Eye (tissue), 1 donor: ENCODE measurements at regions not wholly inside any gene's neighbourhood (a gene's known extent, or its start where the extent isn't known, plus 50 kb on each side); places are given as distances from the start of the nearest gene placed in this dataset.

Source experiments
- DNase-seq: peaks from one replicate; pipeline ENCODE4 v3.0.0-alpha.2; 2015

GRCh38 chr4:155107059-155107458, 101.4 kb upstream of the NPY2R start:
- DNase-seq, result no peak

DNA sequence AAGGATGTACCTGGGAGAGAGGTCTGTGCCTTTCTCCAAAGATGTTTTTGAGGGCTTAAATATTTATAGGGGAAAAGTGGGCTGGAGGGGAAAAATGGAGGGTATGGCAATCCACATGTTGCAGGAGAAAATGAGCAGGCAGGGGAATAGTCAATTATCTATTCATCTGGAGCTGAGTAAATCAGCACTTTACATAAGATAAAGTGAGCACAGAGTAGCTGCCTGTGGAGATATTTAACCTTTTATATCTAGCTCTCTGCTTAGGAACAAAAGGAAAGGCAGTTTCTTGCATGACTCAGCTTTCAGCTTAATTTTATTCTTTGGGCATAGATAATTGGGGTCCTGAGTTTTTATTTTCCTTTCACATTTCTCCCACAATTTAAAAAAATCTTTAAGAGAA, 93.6 kb upstream of the NPY2R start:
- no peak for DNase-seq

DNA sequence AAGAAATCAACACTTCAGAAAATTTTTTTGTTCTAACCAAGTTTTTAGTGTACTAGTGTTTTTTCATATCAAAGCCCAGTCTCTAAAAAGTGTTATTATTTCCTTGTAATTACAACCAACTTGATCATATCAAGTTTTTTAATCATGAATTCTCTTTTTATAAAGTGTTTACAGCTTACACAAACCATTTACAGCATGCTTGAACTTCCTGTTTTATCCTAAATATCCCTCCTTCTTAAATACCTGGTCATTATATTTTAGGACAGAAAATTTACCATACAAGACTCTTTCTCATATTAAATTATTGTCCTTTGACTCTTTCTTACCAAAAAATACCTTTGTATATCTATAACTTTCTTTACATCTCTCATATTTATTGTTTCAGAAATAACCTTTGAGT, 89.4 kb upstream of the NPY2R start:
- no peak for DNase-seq

- DNase-seq, result no peak
Measured at GRCh38 chr4:155120536-155120935, 87.9 kb upstream of the NPY2R start.

DNA sequence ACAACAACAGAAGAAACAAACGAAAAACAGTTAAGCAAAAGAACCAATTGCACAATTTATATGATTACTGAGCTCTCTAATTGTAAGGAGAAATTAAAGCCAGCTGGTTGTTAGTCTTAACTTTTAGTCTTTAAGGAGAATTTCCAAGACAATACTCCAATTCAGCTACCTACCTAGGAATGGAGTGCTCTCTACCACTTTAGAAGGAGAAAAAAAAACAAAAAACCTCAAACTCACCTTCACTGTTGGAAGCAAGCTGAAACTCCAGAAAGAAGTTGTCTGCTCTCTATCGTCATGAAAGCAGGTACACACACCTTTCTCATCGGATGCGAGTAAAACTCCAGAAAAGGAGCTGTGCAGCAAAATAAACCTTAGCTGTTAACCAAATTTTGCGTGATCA, 86.1 kb upstream of the NPY2R start:
- DNase-seq, result no peak

GRCh38 chr4:155134136-155134535, 74.3 kb upstream of the NPY2R start:
- no peak for DNase-seq

GRCh38 chr4:155140889-155141288, 67.5 kb upstream of the NPY2R start:
- no peak for DNase-seq

DNA sequence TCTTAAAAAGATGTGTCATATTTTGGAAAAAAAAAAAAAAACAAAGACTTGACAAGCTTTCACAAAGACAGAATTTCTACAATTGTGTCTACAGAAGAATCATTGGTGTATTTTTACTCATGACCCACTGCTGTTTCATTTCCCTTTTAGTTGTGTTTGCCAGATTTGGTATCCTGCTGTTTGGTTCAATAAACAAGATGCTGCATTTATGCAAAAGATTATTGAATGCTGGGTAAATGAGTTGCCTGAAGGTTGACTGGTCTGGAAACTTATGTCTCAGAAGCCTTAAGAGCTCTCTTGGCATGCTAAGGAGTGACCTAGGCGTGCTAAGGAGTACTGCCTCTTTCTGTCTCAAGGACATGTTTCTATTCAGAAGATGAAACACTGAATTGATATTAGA, 64.9 kb upstream of the NPY2R start:
- DNase-seq, result no peak
